ENCODE measurements at regions not wholly inside any gene's neighbourhood (a gene's known extent, or its start where the extent isn't known, plus 50 kb on each side); places are given as distances from the start of the nearest gene placed in this dataset.

DNA sequence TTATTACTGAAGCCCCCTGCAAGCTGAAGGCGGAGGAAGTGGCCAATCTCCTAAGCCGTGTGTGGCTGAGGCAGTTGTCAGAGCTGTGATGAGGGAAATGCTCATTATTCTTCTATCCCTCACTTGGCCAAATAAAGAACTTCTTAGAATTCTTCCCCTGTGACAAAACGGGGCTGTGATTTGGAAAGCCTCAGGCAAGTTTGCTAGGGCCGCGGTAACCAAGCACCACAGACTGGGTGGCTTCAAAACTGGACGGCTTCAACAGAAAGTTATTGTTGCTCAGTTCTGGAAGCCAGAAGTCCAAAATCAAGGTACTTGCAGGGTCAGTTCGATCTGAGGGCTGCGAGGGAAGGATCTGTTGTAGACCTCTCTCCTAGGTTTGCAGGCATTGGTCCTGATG, 72.3 kb upstream of the STEAP1B start:
- TF ChIP-seq, protein P1, sequence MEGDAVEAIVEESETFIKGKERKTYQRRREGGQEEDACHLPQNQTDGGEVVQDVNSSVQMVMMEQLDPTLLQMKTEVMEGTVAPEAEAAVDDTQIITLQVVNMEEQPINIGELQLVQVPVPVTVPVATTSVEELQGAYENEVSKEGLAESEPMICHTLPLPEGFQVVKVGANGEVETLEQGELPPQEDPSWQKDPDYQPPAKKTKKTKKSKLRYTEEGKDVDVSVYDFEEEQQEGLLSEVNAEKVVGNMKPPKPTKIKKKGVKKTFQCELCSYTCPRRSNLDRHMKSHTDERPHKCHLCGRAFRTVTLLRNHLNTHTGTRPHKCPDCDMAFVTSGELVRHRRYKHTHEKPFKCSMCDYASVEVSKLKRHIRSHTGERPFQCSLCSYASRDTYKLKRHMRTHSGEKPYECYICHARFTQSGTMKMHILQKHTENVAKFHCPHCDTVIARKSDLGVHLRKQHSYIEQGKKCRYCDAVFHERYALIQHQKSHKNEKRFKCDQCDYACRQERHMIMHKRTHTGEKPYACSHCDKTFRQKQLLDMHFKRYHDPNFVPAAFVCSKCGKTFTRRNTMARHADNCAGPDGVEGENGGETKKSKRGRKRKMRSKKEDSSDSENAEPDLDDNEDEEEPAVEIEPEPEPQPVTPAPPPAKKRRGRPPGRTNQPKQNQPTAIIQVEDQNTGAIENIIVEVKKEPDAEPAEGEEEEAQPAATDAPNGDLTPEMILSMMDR (IDR thresholded peaks at IDR 0.05) = no peak
- TF ChIP-seq POLR2A (IDR thresholded peaks at IDR 0.05) = no peak

All from body of pancreas (tissue), 4 donors.